NK-92 treated with Interleukin-12 subunit alpha and Interleukin-12 subunit beta, amount 100 ng/mL, for 24 hours (cell line): ENCODE measurements at regions not wholly inside any gene's neighbourhood (a gene's known extent, or its start where the extent isn't known, plus 50 kb on each side); places are given as distances from the start of the nearest gene placed in this dataset.

Source experiments
- DNase-seq: peaks from one replicate; lab custom pipeline; 2025; lab: John Stamatoyannopoulos, UW

- DNase-seq, result no peak
Observed at GRCh38 chr3:24843955-24844354, 349.3 kb upstream of the THRB start.

- no peak for DNase-seq
Observed at GRCh38 chr3:24845524-24846155, 351.0 kb upstream of the THRB start.

- no peak for DNase-seq
Observed at GRCh38 chr3:24846286-24846860, 351.7 kb upstream of the THRB start.

DNA sequence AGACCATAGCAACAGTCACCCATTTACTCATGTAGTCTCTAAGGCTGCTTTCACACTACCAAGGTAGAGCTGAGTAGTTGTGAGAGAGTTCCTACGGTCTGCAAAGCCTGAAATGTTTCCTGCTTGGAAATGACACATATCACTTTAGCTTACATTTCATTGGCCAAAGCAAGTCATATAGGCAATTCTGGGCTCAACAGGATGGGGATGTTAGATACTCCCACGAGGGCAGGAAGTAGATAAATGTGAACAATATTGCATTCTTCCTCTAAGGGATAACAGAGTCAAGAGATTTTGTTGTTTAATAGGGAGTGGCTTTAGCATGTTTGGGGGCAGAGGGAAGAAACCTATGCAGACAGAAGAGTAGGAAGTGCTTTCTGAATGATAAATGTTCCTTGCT is 355.6 kb upstream of the THRB start:
- DNase-seq, result no peak

GRCh38 chr3:24853685-24854490 is 359.2 kb upstream of the THRB start:
- no peak for DNase-seq

- DNase-seq, result no peak
Observed at GRCh38 chr3:24854748-24855147, 360.1 kb upstream of the THRB start.

GRCh38 chr3:24857945-24858344 is 363.3 kb upstream of the THRB start:
- no peak for DNase-seq

GRCh38 chr3:24863215-24863614 is 368.6 kb upstream of the THRB start:
- DNase-seq, result no peak

DNA sequence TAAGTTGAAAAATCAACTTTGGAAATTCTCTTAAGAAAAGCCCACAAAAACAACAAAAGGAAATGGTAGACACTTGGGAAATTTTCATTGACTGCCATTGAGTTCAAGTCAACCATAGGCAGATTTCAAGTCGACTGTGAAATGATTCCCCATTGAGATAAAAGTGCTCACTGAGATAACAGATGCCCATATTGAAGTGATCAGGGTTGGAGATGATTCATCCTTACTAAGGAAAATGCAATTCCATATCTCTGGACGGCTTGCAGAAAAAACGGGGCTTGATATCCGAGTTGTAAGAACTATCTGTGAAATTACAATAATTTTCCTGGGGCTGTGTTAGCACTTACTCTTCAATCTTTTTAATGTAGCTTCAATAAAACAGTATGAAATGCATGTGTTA is 373.1 kb upstream of the THRB start:
- no peak for DNase-seq

DNA sequence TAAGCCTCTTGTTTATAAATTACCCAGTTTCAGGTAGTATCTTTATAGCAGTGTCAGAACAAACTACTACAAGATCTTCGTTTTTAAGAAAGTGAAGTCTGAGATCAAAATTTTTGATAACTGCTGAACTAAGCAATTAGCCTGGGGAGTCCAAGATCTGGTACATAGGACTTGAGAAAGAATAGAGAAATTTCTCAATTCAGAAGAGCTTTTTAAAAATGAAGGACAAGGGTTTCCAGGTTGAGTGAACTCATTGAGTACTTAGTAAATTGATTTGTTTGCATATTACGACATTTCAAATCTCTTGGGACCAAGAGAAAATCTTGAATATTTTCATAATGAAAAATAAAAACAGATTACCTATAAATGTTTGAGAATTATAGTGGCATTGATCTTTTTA is 386.6 kb upstream of the THRB start:
- no peak for DNase-seq

GRCh38 chr3:24886501-24886900 is 391.9 kb upstream of the THRB start:
- no peak for DNase-seq

- no peak for DNase-seq
Observed at GRCh38 chr3:24890012-24890411, 395.4 kb upstream of the THRB start.

- no peak for DNase-seq
Observed at GRCh38 chr3:24899373-24899772, 404.7 kb upstream of the THRB start.

DNA sequence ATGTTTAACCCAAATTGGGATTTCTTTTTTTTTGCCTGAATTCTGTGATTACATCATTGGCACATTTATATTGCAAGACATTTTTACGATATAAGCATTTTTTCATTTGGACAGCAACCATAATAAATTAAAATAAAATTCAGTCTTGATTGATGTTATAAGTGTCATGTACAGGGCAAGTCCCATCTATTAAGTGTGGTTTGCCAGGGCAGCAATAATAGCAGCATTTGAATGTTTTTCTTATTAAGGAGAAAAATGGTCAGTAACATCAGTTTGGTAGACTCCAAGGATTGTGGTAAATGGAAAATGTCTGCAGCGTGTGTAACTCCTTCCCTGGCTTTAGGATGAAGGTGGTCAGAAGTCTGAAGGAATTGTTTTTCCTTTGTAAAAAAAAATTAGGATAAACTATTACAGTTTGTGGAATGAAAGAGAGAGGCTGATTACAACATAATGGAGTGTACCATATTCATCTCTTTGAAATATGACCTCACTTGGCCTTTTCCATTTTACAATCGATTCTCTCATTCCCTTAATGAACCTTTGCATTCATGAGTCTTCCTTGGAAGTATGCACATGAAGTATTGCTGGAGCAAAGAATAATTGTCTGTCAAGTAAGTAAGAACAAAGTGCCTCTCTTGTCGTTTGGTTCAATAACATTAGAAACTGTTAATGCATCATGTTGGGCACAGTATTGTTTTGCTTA is 405.4 kb upstream of the THRB start:
- no peak for DNase-seq

DNA sequence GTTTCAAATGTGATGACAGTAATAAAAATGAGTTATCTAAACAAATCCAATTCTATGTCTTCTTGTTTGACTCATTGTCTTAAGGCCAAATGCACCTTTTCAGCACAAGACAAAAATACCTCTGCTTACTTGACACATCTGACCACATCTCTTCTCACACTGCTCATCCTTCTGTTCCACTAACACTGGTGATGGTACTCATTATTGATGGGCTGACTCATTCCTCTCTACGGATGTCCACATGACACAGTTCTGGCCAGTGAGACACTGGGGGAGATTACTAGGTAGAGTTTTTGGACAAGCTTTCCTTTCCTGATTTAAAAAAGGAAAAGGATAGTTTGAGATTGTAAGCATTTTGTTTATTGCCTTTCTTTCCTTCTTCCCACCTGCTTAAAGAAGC is 410.6 kb upstream of the THRB start:
- DNase-seq, result no peak

DNA sequence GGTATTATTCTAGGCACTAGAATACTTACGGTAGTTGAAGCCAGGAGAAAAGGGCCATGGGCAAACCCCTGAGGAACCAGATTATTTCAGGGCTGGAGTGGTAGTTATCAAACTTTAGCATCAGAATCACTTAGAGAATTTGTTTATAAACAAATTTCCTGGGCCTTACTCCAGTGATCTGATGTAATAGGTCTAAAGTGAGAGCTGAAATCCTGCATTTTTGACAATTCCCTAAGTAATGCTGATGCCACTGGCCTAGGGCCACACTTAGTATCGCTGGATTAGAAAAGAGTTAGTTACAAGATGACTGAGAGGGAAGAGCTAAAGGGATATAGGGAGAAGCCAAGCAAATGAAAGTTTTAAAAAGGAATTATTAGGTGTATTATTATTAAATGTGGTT is 412.5 kb upstream of the THRB start:
- DNase-seq, result no peak

GRCh38 chr3:24911076-24911475 is 416.4 kb upstream of the THRB start:
- no peak for DNase-seq

- no peak for DNase-seq
Observed at GRCh38 chr3:24915639-24916038, 421.0 kb upstream of the THRB start.

GRCh38 chr3:24917908-24918307 is 423.3 kb upstream of the THRB start:
- DNase-seq, result no peak

- DNase-seq, result no peak
Observed at GRCh38 chr3:24923570-24923969, 428.9 kb upstream of the THRB start.

- DNase-seq, result no peak
Observed at GRCh38 chr3:24929521-24929920, 434.9 kb upstream of the THRB start.

DNA sequence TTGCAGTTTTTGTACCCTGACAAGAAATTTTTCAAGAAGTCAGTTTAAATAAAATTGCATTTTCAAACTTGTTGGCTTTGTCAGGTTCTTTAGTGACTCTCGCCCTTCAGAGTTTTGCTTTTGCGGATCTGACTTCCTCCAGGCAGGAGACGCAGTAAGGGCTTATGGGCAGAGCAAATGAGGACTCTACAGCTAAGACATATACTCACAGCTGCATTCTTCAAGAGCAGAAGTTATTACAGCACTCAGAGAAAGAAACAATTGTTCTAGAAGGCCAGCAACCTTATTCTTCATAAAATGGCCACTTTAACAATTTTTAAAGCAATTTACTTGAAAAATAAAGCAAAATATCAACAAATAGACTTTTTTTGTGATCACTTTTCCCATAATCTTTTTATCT is 438.8 kb upstream of the THRB start:
- DNase-seq, result no peak

GRCh38 chr3:24936574-24936973 is 441.9 kb upstream of the THRB start:
- DNase-seq, result no peak
